ENCODE measurements at regions not wholly inside any gene's neighbourhood (a gene's known extent, or its start where the extent isn't known, plus 50 kb on each side); places are given as distances from the start of the nearest gene placed in this dataset.

- no peak for DNase-seq (ENCODE audit: low spot score)
Measured at GRCh38 chr2:240346015-240346752, 89.3 kb upstream of the GPC1 start.

- DNase-seq (ENCODE audit: low spot score), result no peak
Measured at GRCh38 chr2:240346753-240347372, 88.6 kb upstream of the GPC1 start.

- no peak for DNase-seq (ENCODE audit: low spot score)
Measured at GRCh38 chr2:240347373-240347940, 88.0 kb upstream of the GPC1 start.

GRCh38 chr2:240347949-240348500, 87.4 kb upstream of the GPC1 start:
- no peak for DNase-seq (ENCODE audit: low spot score)

GRCh38 chr2:240348522-240348921, 86.9 kb upstream of the GPC1 start:
- no peak for DNase-seq (ENCODE audit: low spot score)

- no peak for DNase-seq (ENCODE audit: low spot score)
Measured at GRCh38 chr2:240349133-240350005, 86.1 kb upstream of the GPC1 start.

GRCh38 chr2:240350006-240350355, 85.5 kb upstream of the GPC1 start:
- DNase-seq (ENCODE audit: low spot score), result no peak

GRCh38 chr2:240350696-240351087, 84.8 kb upstream of the GPC1 start:
- DNase-seq (ENCODE audit: low spot score), result no peak

- DNase-seq (ENCODE audit: low spot score), result no peak
Measured at GRCh38 chr2:240351088-240351741, 84.2 kb upstream of the GPC1 start.

GRCh38 chr2:240351826-240352426, 83.5 kb upstream of the GPC1 start:
- DNase-seq (ENCODE audit: low spot score), result no peak

GRCh38 chr2:240353086-240353798, 82.2 kb upstream of the GPC1 start:
- DNase-seq (ENCODE audit: low spot score), result no peak

- no peak for DNase-seq (ENCODE audit: low spot score)
Measured at GRCh38 chr2:240353944-240354343, 81.5 kb upstream of the GPC1 start.

GRCh38 chr2:240355001-240355891, 80.2 kb upstream of the GPC1 start:
- no peak for DNase-seq (ENCODE audit: low spot score)

GRCh38 chr2:240355962-240356361, 79.5 kb upstream of the GPC1 start:
- DNase-seq (ENCODE audit: low spot score), result no peak

- no peak for DNase-seq (ENCODE audit: low spot score)
Measured at GRCh38 chr2:240356700-240357640, 78.5 kb upstream of the GPC1 start.

- no peak for DNase-seq (ENCODE audit: low spot score)
Measured at GRCh38 chr2:240357641-240358012, 77.8 kb upstream of the GPC1 start.

- DNase-seq (ENCODE audit: low spot score), result no peak
Measured at GRCh38 chr2:240358080-240358479, 77.4 kb upstream of the GPC1 start.

GRCh38 chr2:240358821-240359397, 76.6 kb upstream of the GPC1 start:
- no peak for DNase-seq (ENCODE audit: low spot score)

Data from RKO (cell line).